Activated CD4-positive, alpha-beta T cell treated with anti-CD3 and anti-CD28 coated beads, Interleukin-2, amount 10 ng/mL, durations not matched to agents 24 days and 14 days (primary cell): ENCODE measurements at regions not wholly inside any gene's neighbourhood (a gene's known extent, or its start where the extent isn't known, plus 50 kb on each side); places are given as distances from the start of the nearest gene placed in this dataset.

ENCODE experiments used
- DNase-seq: peaks from one replicate; pipeline ENCODE4 v3.0.0; 2022
- H3K27ac Mint-ChIP-seq: one replicate; pipeline ENCODE4 v1.8.0; 2022; ENCODE audit warnings: mild to moderate bottlenecking, mixed read lengths
- H3K27me3 Mint-ChIP-seq: one replicate; pipeline ENCODE4 v1.8.0; 2022; ENCODE audit warnings: mixed read lengths
- H3K36me3 Mint-ChIP-seq: one replicate; pipeline ENCODE4 v1.8.0; 2022; ENCODE audit warnings: low read depth, mild to moderate bottlenecking, mixed read lengths
- H3K4me1 Mint-ChIP-seq: one replicate; pipeline ENCODE4 v1.8.0; 2021; ENCODE audit warnings: mixed read lengths
- H3K4me3 Mint-ChIP-seq: one replicate; pipeline ENCODE4 v1.8.0; 2022; ENCODE audit warnings: mild to moderate bottlenecking, moderate library complexity, mixed read lengths
- H3K9me3 Mint-ChIP-seq: one replicate; pipeline ENCODE4 v1.8.0; 2021; ENCODE audit warnings: mixed read lengths
- intact Hi-C: fragments of 100-400 bp; cut with micrococcal nuclease; formaldehyde crosslinking; loops from one replicate; pipeline ENCODE4 v1.15.1; 2023

- no peak for DNase-seq
- Mint-ChIP-seq H3K36me3 (no peaks in the 10 kb centered on the region), H3K27me3 (no peaks in the 10 kb centered on the region), H3K4me1 (no peaks in the 10 kb centered on the region), H3K9me3 (peaks cover 3% of the 10 kb centered on the region), H3K27ac (no peak overlapping the region), H3K4me3 (no peak overlapping the region)
- intact Hi-C loops = no loop called here
Measured at GRCh38 chr10:36129051-36129450, 487.0 kb upstream of the FZD8 start.

DNA sequence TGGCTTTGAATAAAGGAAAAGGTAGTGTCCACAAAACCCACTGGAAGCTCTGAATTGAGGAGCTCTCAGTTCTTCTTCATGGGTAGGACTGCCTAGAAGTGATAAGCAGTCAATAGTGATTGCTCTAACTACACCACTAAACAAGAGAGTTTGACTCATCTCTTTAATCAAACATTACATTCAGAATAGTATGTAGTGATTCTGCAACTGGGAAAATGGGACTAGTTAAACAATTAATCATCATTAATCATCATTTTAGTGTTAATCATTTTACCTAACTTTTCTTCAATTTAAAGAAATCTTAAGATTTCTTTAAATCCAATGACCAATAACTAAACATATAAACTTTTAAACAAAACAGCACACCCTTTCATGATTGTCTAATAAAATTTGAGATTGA is 484.0 kb upstream of the FZD8 start:
- H3K27me3 Mint-ChIP-seq = no peaks in the 10 kb centered on the region
- DNase-seq = no peak
- H3K9me3 Mint-ChIP-seq = peaks cover 7% of the 10 kb centered on the region
- no peaks in the 10 kb centered on the region for H3K4me1 Mint-ChIP-seq
- no peak overlapping the region for H3K27ac Mint-ChIP-seq
- H3K4me3 Mint-ChIP-seq = no peak overlapping the region
- H3K36me3 Mint-ChIP-seq = no peaks in the 10 kb centered on the region
- intact Hi-C loops = no loop called here

GRCh38 chr10:36119455-36119854 is 477.4 kb upstream of the FZD8 start:
- H3K4me3 Mint-ChIP-seq = no peak overlapping the region

DNA sequence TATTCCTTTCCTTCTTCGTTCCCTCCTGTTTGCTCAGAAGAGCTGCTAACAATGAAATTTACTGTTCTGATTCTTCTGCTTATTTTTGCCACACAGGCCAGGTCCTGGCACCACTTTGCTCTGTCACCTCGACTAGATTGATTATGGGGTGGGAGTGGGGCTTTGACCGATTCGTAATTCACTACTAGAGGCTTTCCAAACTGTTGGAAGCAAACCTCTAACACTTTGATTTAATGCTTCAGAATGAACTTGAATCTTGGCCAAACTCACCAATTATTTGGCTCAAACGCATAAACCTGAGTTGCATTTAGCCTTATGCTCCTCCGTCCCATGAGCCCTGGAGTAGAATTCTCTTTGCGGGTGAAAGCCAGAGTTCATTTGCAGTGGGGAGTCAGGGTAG is 476.2 kb upstream of the FZD8 start:
- Mint-ChIP-seq H3K27me3 (no peaks in the 10 kb centered on the region), H3K4me1 (no peaks in the 10 kb centered on the region), H3K9me3 (peaks cover 3% of the 10 kb centered on the region), H3K4me3 (no peak overlapping the region), H3K27ac (no peak overlapping the region), H3K36me3 (no peaks in the 10 kb centered on the region)
- intact Hi-C loops = no loop called here
- no peak for DNase-seq

More at GRCh38 chr10:36119455-36119854, 477.4 kb upstream of the FZD8 start:
- peaks cover 5% of the 10 kb centered on the region for H3K9me3 Mint-ChIP-seq
- no peaks in the 10 kb centered on the region for H3K36me3 Mint-ChIP-seq
- H3K27me3 Mint-ChIP-seq = no peaks in the 10 kb centered on the region
- intact Hi-C loops = no loop called here
- DNase-seq = no peak
- H3K4me1 Mint-ChIP-seq = no peaks in the 10 kb centered on the region
- H3K27ac Mint-ChIP-seq = no peak overlapping the region

DNA sequence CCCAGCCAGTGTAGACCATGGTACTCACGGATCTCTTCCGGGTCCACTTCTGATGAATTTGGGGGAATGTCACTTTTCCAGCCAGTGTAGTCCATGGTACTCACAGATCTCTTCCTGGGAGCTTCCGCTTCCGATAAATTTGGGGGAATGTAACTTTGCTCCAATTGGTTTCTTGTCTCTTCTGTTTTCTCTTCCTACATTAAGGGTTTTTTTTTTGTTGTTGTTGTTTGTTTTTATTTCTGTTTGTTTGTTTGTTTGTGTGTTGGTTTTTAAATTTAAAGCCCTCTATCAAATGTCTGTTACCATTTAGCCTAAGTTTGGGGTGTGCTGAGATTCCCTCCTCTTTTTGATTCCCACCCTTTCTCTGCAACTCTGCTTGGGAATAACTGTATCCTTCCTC is 475.8 kb upstream of the FZD8 start:
- Mint-ChIP-seq H3K4me3 (no peak overlapping the region), H3K9me3 (no peaks in the 10 kb centered on the region), H3K27ac (no peak overlapping the region), H3K36me3 (no peaks in the 10 kb centered on the region), H3K4me1 (no peaks in the 10 kb centered on the region), H3K27me3 (no peaks in the 10 kb centered on the region)
- intact Hi-C loops = no loop called here
- DNase-seq = no peak

DNA sequence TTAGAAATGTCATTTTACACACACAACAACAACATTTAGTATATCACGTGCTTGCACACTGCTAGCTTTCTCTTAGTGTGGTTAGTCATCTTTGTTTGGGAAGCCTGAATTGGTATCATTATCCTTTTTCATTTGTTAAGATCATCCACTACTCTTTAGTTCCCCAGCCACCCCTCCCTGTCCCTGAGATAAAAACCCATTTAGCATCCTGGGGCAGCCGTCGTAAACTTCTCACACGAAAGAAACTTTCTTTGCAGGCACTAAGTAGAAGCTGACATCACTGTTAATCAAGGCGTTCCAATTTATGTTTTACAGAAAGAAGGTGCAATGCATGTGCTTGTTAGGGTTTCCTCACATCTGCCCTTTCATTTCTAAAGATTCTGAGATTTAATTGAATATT is 475.1 kb upstream of the FZD8 start:
- intact Hi-C loops = no loop called here
- no peaks in the 10 kb centered on the region for H3K27me3 Mint-ChIP-seq
- no peak overlapping the region for H3K4me3 Mint-ChIP-seq
- H3K27ac Mint-ChIP-seq = no peak overlapping the region
- no peaks in the 10 kb centered on the region for H3K36me3 Mint-ChIP-seq
- H3K4me1 Mint-ChIP-seq = no peaks in the 10 kb centered on the region
- no peaks in the 10 kb centered on the region for H3K9me3 Mint-ChIP-seq
- no peak for DNase-seq

DNA sequence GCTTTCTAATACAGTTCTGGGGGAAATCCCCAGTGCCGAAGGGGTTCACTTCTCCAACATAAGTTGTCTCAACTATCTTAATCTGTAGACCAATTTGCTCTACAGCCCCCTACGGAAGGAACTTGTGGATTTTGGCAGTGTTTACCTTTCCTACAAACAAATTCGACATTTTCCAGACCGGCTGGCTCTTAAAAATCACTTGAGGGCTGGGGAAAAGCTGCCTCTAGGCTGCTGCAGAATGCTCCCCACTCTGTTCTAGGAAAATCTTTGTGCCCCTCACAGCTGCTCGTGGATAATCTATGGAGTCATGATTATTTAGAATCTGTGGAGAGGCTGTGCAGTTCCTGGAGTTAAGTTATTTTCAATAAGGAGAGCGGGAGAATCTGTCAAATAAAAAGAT is 474.6 kb upstream of the FZD8 start:
- Mint-ChIP-seq H3K4me1 (no peaks in the 10 kb centered on the region), H3K27ac (no peak overlapping the region)
- DNase-seq = no peak

GRCh38 chr10:36116040-36116439 is 473.9 kb upstream of the FZD8 start:
- Mint-ChIP-seq H3K9me3 (no peaks in the 10 kb centered on the region), H3K4me3 (no peak overlapping the region), H3K4me1 (no peaks in the 10 kb centered on the region), H3K27me3 (no peaks in the 10 kb centered on the region), H3K36me3 (no peaks in the 10 kb centered on the region), H3K27ac (no peak overlapping the region)
- no peak for DNase-seq
- intact Hi-C loops = no loop called here

More for the DNA sequence above, 474.6 kb upstream of the FZD8 start:
- Mint-ChIP-seq H3K36me3 (no peaks in the 10 kb centered on the region), H3K9me3 (no peaks in the 10 kb centered on the region), H3K4me3 (no peak overlapping the region), H3K27me3 (no peaks in the 10 kb centered on the region)
- intact Hi-C loops = no loop called here

DNA sequence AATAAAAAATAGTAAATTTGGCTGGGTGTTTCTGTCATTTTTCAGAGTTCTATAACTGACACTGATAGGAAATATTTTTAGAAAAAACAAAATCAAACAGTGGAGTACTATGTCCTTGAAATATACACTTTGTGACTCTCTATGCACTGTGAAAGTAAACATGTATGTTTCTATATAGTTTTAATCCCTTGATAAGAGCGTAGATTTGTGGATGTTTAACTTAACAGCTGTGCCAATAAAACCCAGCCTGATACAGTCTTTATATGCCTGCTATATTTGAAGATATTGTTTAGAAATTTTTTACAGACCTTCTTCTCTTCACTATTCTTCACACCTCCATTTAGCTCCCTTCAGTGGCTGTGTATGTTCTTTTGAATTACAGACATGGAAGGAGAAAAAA is 473.3 kb upstream of the FZD8 start:
- Mint-ChIP-seq H3K4me1 (no peaks in the 10 kb centered on the region), H3K4me3 (no peak overlapping the region), H3K27ac (no peak overlapping the region), H3K27me3 (no peaks in the 10 kb centered on the region), H3K9me3 (no peaks in the 10 kb centered on the region), H3K36me3 (no peaks in the 10 kb centered on the region)
- no peak for DNase-seq
- intact Hi-C loops = no loop called here

- no peak overlapping the region for H3K27ac Mint-ChIP-seq
- intact Hi-C loops = no loop called here
- DNase-seq = no peak
- no peaks in the 10 kb centered on the region for H3K9me3 Mint-ChIP-seq
- no peaks in the 10 kb centered on the region for H3K27me3 Mint-ChIP-seq
- H3K4me1 Mint-ChIP-seq = no peaks in the 10 kb centered on the region
- H3K4me3 Mint-ChIP-seq = no peak overlapping the region
- no peaks in the 10 kb centered on the region for H3K36me3 Mint-ChIP-seq
Measured at GRCh38 chr10:36114913-36115312, 472.8 kb upstream of the FZD8 start.

DNA sequence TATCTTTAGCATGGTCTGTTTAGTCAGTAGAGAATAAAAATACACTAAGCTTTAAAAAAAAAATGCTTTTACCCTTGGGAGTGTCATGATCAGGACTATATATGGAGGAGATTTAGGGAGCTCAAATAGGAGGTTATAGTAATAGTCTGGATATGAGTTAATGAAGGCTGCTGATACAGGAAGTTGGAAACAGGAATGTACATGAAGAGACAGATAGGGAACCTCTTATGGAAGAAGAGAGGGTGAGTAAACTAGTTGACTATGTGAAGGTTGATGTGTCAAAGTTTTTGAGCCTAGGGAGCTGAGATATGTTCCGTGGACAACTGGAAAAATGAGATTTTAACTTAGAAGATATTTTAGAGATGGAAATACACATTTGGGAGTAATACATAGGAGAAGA is 472.0 kb upstream of the FZD8 start:
- Mint-ChIP-seq H3K4me3 (no peak overlapping the region), H3K27ac (no peak overlapping the region), H3K36me3 (no peaks in the 10 kb centered on the region), H3K27me3 (no peaks in the 10 kb centered on the region), H3K4me1 (no peaks in the 10 kb centered on the region), H3K9me3 (no peaks in the 10 kb centered on the region)
- intact Hi-C loops = no loop called here
- no peak for DNase-seq

DNA sequence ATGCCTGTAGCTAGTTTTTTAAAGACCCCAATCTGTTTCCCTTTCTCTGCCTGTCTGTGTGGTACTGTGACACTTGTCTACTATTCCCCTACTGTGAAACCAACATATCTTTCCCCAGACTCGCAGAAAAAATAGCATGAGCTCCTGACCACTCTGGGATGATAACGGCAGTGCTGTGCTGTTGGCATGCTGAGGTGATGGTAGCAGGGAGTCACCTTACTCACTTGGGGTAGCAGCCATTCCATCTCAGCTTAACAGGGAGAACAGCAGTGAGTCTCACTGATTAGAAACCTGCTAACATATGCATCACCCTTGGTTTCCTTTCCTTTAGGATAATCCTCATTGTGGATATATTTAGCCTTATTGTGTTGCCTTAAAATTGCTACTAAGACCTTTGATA is 469.6 kb upstream of the FZD8 start:
- no peaks in the 10 kb centered on the region for H3K9me3 Mint-ChIP-seq
- no peak overlapping the region for H3K4me3 Mint-ChIP-seq
- no peaks in the 10 kb centered on the region for H3K36me3 Mint-ChIP-seq
- no peaks in the 10 kb centered on the region for H3K27me3 Mint-ChIP-seq
- DNase-seq = no peak
- no peaks in the 10 kb centered on the region for H3K4me1 Mint-ChIP-seq
- intact Hi-C loops = no loop called here
- no peak overlapping the region for H3K27ac Mint-ChIP-seq

- intact Hi-C loops = no loop called here
- H3K4me1 Mint-ChIP-seq = no peaks in the 10 kb centered on the region
- H3K27me3 Mint-ChIP-seq = no peaks in the 10 kb centered on the region
- peaks cover 2% of the 10 kb centered on the region for H3K9me3 Mint-ChIP-seq
- H3K27ac Mint-ChIP-seq = no peak overlapping the region
- no peak for DNase-seq
- no peaks in the 10 kb centered on the region for H3K36me3 Mint-ChIP-seq
- H3K4me3 Mint-ChIP-seq = no peak overlapping the region
Measured at GRCh38 chr10:36110097-36110496, 468.0 kb upstream of the FZD8 start.

GRCh38 chr10:36109399-36110023 is 467.4 kb upstream of the FZD8 start:
- intact Hi-C loops = no loop called here
- H3K4me1 Mint-ChIP-seq = no peaks in the 10 kb centered on the region
- no peak overlapping the region for H3K4me3 Mint-ChIP-seq
- H3K36me3 Mint-ChIP-seq = no peaks in the 10 kb centered on the region
- H3K9me3 Mint-ChIP-seq = peaks cover 3% of the 10 kb centered on the region
- no peak overlapping the region for H3K27ac Mint-ChIP-seq
- H3K27me3 Mint-ChIP-seq = no peaks in the 10 kb centered on the region
- no peak for DNase-seq

DNA sequence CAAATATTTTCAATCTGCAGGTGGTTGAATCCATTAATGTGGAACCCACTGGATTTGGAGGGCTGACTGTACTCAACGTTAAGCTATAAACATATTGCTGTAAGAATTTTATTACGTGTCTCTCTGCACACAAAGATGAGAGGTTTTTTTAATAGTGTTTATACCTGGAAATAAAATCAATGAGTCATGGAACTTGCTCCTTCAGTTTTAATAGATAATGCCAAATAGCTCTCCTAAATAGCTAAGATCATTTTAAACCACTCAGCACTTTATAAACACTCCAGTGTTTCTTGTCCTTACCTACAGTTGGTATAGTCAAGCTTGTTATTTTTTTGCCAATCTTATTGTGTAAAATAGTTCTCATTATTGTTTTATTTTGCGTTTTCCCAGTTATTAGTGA is 455.6 kb upstream of the FZD8 start:
- intact Hi-C loops = no loop called here
- DNase-seq = no peak
- H3K27ac Mint-ChIP-seq = no peak overlapping the region
- H3K9me3 Mint-ChIP-seq = peaks cover 4% of the 10 kb centered on the region
- no peaks in the 10 kb centered on the region for H3K4me1 Mint-ChIP-seq
- H3K36me3 Mint-ChIP-seq = no peaks in the 10 kb centered on the region
- no peaks in the 10 kb centered on the region for H3K27me3 Mint-ChIP-seq
- no peak overlapping the region for H3K4me3 Mint-ChIP-seq
